GM20000 (cell line): ENCODE measurements at regions not wholly inside any gene's neighbourhood (a gene's known extent, or its start where the extent isn't known, plus 50 kb on each side); places are given as distances from the start of the nearest gene placed in this dataset.

ENCODE experiments used
- DNase-seq: peaks from one replicate; pipeline ENCODE4 v3.0.0; 2012; ENCODE audit warnings: low spot score
- TF ChIP-seq, protein P1 (sequence below): IDR thresholded peaks from 2 replicates; pipeline ENCODE4 v1.5.1; 2012; ENCODE audit warnings: mild to moderate bottlenecking, control low read depth; ENCODE audit errors: extremely low read depth, missing control alignments

DNA sequence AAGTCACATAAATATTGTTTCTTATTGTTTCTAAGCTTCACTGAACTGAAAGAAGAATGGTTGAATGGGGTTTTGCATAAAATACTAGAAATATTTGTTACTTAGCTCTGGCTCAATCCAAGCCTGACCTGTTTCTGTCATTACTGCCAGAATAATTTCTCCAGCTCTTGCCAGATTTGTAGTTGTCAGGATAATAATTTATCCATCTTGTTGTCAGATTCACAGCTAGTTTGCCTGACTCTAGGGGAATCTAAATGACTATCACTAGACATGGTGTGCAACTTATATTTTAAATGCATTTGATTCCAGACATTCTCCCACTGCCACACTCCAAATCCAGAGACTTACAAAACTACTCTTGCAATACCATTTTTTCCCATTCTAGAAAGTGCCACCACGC lies 422.7 kb downstream of the ZSWIM6 start:
- TF ChIP-seq, protein P1, sequence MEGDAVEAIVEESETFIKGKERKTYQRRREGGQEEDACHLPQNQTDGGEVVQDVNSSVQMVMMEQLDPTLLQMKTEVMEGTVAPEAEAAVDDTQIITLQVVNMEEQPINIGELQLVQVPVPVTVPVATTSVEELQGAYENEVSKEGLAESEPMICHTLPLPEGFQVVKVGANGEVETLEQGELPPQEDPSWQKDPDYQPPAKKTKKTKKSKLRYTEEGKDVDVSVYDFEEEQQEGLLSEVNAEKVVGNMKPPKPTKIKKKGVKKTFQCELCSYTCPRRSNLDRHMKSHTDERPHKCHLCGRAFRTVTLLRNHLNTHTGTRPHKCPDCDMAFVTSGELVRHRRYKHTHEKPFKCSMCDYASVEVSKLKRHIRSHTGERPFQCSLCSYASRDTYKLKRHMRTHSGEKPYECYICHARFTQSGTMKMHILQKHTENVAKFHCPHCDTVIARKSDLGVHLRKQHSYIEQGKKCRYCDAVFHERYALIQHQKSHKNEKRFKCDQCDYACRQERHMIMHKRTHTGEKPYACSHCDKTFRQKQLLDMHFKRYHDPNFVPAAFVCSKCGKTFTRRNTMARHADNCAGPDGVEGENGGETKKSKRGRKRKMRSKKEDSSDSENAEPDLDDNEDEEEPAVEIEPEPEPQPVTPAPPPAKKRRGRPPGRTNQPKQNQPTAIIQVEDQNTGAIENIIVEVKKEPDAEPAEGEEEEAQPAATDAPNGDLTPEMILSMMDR = no peak
- DNase-seq = no peak

DNA sequence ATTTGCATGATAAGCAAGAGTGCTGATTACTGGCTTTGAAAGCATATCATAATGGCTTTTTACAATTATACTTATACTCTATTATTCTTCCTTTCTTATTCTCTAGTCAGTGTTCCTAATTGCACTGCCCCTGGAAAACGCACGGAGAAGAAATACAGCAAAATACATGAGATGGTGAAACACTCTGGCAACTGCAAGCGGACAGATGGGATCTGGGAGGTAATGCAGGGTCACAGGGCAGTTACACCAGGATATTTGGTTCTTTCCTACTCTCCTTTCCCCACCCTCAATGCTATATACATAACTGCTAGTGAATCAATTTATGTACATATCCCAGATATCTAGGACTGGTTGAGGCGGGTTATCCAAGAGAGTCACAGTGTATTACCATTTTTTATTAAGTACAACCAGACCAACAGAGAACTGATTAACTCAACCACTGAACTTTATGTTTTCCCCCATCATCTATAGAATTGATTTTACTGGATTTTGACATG lies 423.7 kb downstream of the ZSWIM6 start:
- no peak for DNase-seq
- TF ChIP-seq, protein P1 = no peak

DNA sequence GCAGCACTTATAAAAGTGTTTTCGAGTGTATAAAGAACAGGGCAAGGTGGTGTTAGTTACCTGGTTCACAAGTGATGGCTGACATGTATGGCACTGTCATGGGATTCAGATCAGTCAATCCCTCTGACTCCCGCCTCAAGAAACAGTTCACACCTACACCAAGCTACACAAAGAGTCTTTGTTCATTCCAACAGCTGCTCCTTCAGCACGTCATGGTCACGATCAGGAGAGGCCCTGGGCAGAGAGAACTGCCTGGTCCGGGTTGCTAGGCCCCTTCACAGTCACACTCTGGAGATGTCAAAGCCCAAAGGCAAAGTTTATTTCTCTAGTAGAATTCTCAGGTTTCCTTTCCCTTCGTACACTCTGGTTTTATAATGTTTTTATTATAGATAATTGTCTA lies 426.7 kb downstream of the ZSWIM6 start:
- no peak for DNase-seq
- TF ChIP-seq, protein P1 = no peak

DNA sequence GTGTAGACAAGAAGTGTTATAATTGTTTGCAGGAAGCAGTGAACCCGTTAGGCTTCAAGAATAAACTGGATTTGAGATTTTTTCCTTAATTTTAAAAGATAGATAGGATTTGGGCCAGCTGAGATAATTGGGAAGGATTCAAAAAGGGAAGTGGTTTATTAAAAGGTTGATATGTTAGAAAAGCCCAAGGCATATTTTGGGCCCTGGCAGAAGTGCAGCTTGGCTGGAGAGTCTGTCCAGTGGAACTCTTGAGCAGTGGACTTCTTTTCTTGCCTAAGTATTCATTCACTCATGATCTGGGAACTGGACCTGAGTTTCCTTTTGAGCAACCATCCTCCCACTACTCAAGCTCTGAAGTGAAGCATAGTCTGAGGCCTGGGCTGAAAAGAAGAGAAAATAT lies 433.4 kb downstream of the ZSWIM6 start:
- TF ChIP-seq, protein P1 = no peak
- no peak for DNase-seq

DNA sequence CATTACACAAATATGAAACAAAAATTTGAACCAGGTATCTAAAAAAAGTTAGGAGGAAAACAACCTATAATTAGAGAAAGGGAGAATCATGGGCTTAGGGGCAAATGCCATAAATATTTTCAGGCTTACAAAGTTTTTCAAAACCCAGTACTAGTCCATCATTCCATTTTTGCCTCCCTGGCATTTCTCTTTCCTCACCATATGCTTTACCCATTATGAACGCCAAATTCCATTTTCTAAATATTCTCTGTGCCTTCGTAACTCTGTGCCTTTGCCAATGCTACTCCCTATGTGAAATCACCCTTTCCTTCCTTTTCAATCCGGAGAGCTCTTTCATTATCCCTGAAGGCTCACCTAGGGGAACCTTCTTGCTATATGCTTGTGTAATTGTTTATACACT lies 434.1 kb downstream of the ZSWIM6 start:
- no peak for DNase-seq
- TF ChIP-seq, protein P1 = no peak

DNA sequence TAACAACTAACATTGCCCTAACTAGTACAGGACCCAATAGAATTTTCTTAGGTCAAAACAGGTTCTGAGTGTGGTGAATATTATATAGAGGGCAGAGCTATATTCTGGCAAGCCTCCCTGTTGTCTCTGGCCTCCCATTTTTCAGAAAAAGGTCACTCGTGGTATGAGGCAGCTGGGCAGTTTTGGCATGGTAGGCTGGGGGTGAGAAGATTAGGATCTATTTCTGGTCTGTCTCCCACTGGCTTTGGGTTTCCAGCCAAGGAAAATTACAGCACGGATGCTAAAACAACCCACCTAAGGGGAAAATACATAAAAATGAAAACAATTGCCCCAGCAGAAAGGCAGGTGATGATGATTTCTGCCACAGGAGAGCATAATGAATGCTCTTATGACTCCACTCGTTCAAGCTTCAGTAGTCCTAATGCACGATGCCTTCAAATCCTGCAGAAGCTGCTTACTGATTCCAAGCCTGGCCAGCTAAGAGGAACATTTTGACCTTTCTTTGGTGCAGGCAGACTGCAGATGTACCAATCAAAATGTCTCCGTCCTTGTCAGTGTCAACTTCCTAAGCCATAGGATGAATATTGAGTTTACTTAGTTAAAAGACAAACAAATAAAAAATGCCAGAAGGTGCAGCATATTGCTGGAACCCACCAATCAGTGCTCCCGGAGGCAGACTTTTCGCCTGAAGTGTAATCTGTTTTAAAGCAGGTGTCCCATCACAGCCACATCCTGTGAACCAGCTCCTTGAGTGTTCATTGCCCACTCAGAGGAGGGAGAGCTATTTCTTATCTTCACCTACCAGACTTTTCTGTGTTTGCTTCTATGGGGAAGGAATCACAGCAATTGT lies 435.4 kb downstream of the ZSWIM6 start:
- TF ChIP-seq, protein P1 = no peak
- DNase-seq = no peak

DNA sequence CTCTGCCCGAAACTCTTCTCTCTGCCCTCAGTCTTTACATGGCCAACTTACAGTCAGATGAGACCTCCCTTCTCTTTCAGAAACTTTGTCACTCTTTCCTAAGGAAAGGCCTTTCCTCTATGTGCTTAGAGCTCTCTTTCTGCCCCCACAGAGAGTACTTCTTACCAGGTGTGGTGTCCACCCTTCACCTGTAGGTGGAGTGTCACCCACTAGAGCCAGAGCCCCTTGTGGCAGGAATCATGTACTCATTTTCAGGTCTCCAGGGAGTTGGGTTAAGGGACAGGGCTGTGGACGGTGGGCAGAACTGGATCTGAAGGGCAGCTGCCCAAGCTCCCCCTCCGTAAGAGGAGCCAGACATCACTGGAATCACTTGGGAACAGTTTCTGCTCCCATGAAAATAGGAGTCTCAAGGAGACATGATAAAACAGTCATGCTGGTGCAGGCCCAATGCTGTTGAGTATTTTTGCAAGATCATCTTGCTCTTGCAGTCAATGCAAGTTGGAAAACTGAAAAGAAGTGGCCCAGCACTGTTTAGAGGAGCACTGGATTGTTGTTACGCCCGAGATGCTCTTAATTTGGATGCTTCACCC lies 436.7 kb downstream of the ZSWIM6 start:
- TF ChIP-seq, protein P1 = peak; percentile 61

More for the DNA sequence above, 436.7 kb downstream of the ZSWIM6 start:
- DNase-seq = peak; percentile 44
